GM12878 (cell line): ENCODE measurements at regions not wholly inside any gene's neighbourhood (a gene's known extent, or its start where the extent isn't known, plus 50 kb on each side); places are given as distances from the start of the nearest gene placed in this dataset.

Source experiments
- ATAC-seq: fragments of 200-7000 bp; cut with Tn5 transposase; 3 replicates; pipeline ENCODE4 v1.9.1; 2020; ENCODE audit warnings: mild to moderate bottlenecking, moderate library complexity
- BruUV-seq: library from RNA; stranded (reverse); fragments of 400-500 nt; replicated peaks from 2 replicates; lab custom pipeline; 2021; lab: Mats Ljungman, UMichigan
- CTCF ChIA-PET: fragments of 300-600 bp; sonication (Branson Sonifier 250); formaldehyde crosslinking; extraction: SDS; loops from one replicate; lab custom pipeline; 2021; ENCODE audit warnings: inconsistent platforms; lab: Yijun Ruan, JAX
- POLR2A ChIA-PET: fragments of 350-600 bp; formaldehyde crosslinking; extraction: SDS; loops from one replicate; lab custom pipeline; 2021; ENCODE audit warnings: inconsistent platforms; lab: Charles Lee
- RAD21 ChIA-PET: fragments of 300-600 bp; sonication (Branson Sonifier 250); formaldehyde crosslinking; loops from one replicate; lab custom pipeline; 2023; ENCODE audit warnings: antibody characterized with exemption; ENCODE audit not compliant: unreplicated experiment; lab: Charles Lee
- SMC1A ChIA-PET: fragments of 300-600 bp; sonication (Branson Sonifier 250); formaldehyde crosslinking; loops from one replicate; lab custom pipeline; 2023; ENCODE audit not compliant: unreplicated experiment, uncharacterized antibody; lab: Charles Lee
- DNase-seq: peaks from one replicate; pipeline ENCODE4 v3.0.0-alpha.2; 2011; ENCODE audit warnings: low read depth, low spot score
- FAIRE-seq: peaks from 3 replicates; lab custom pipeline; 2011; peaks lifted over from hg19 to GRCh38; lab: Jason Lieb, UNC
- H2AFZ ChIP-seq: 2 replicates; pipeline ENCODE4 v1.6.0; 2011; ENCODE audit warnings: low read depth, low read length, control low read depth; ENCODE audit not compliant: control insufficient read depth
- H3K27ac ChIP-seq: 2 replicates; pipeline ENCODE4 v1.5.1; 2011; ENCODE audit warnings: control low read depth; ENCODE audit not compliant: control insufficient read depth, insufficient read depth
- H3K27me3 ChIP-seq, 2 experiments: replicated peaks in 1 of 2; 2 replicates each; pipeline versions ENCODE4 v1.6.0 to v1.6.1; 2011; ENCODE audit warnings: low read length in 1 of 2; ENCODE audit not compliant: control insufficient read depth in 2 of 2, insufficient read depth in 2 of 2
- H3K36me3 ChIP-seq, 2 experiments: 2 replicates each; pipeline ENCODE4 v1.5.1; 2011; ENCODE audit warnings: low read length in 1 of 2; ENCODE audit not compliant: control insufficient read depth in 2 of 2, insufficient read depth in 2 of 2
- H3K4me1 ChIP-seq: 2 replicates; pipeline ENCODE4 v1.6.1; 2011; ENCODE audit warnings: mild to moderate bottlenecking, low read length, moderate library complexity, mixed read lengths; ENCODE audit not compliant: control insufficient read depth, insufficient read depth
- H3K4me2 ChIP-seq: 2 replicates; pipeline ENCODE4 v1.6.0; 2011; ENCODE audit warnings: control low read depth; ENCODE audit not compliant: control insufficient read depth, insufficient read depth
- H3K4me3 ChIP-seq: fragments of 200-600 bp; sonication (generic); 2 replicates; pipeline ENCODE4 v1.5.1; 2016
- H3K79me2 ChIP-seq: 2 replicates; pipeline ENCODE4 v1.6.0; 2011; ENCODE audit warnings: low read length; ENCODE audit not compliant: control insufficient read depth, insufficient read depth
- H3K9ac ChIP-seq: 2 replicates; pipeline ENCODE4 v1.8.0; 2011; ENCODE audit warnings: low read length, control low read depth, mixed read lengths; ENCODE audit not compliant: control insufficient read depth, insufficient read depth
- H3K9me3 ChIP-seq: replicated peaks from 3 replicates; pipeline ENCODE4 v1.5.1; 2011; ENCODE audit warnings: mild to moderate bottlenecking, low read length; ENCODE audit not compliant: control insufficient read depth, insufficient read depth
- H4K20me1 ChIP-seq: 2 replicates; pipeline ENCODE4 v1.6.0; 2011; ENCODE audit not compliant: control insufficient read depth, insufficient read depth
- FOS ChIP-seq: IDR thresholded peaks from 3 replicates; pipeline ENCODE4 v1.6.1; 2011; ENCODE audit warnings: borderline replicate concordance; ENCODE audit not compliant: insufficient read length; ENCODE audit errors: extremely low read depth
- HDAC6 ChIP-seq: fragments of 200-600 bp; sonication (generic); IDR thresholded peaks from one replicate; pipeline ENCODE4 v1.8.0; 2017; ENCODE audit warnings: antibody characterized with exemption; ENCODE audit not compliant: unreplicated experiment
- IKZF1 ChIP-seq: fragments of 450-650 bp; conservative IDR thresholded peaks from 2 replicates; pipeline ENCODE4 v1.6.1; 2017; ENCODE audit warnings: antibody characterized with exemption, mild to moderate bottlenecking
- NBN ChIP-seq: fragments of 450-650 bp; IDR thresholded peaks from 2 replicates; pipeline ENCODE4 v1.6.1; 2016
- RAD21 ChIP-seq: IDR thresholded peaks from 2 replicates; pipeline ENCODE4 v1.6.1; 2011; ENCODE audit warnings: mild to moderate bottlenecking, low read depth, low read length, moderate library complexity; ENCODE audit not compliant: insufficient read depth
- SMAD5 ChIP-seq: IDR thresholded peaks from 2 replicates; pipeline ENCODE4 v1.6.1; 2016; ENCODE audit warnings: antibody characterized with exemption, low read depth
- SMC3 ChIP-seq: IDR thresholded peaks from 2 replicates; pipeline ENCODE4 v1.6.1; 2011; ENCODE audit warnings: low read length, improper control_type of control experiment, borderline replicate concordance
- WGBS: methylation state at CpG from one replicate; pipeline ENCODE4 v1.1.6; 2016; ENCODE audit warnings: low lambda C conversion rate; ENCODE audit not compliant: insufficient replicate concordance, insufficient coverage; ENCODE audit errors: missing lambda C conversion rate; 5-methylcytosine and 5-hydroxymethylcytosine counted together
- in situ Hi-C: fragments of 300-500 bp; cut with MboI; formaldehyde crosslinking; loops from 9 replicates; pipeline ENCODE4 v1.14.3; 2018; ENCODE audit warnings: mixed read lengths
- intact Hi-C: fragments of 100-400 bp; cut with micrococcal nuclease; formaldehyde crosslinking; loops from one replicate; pipeline ENCODE4 v1.14.2; 2022; ENCODE audit not compliant: unreplicated experiment
- TF ChIP-seq, protein P1 (sequence below): fragments of 450-650 bp; IDR thresholded peaks from 2 replicates; pipeline ENCODE4 v1.6.1; 2017; ENCODE audit warnings: borderline replicate concordance
- TF ChIP-seq, protein P2 (sequence below), 3 experiments: IDR thresholded peaks in 2 of 3; conservative IDR thresholded peaks in 1 of 3; 2 replicates each; pipeline ENCODE4 v1.5.1; 2011; ENCODE audit warnings: low read depth in 3 of 3, low read length in 3 of 3, mild to moderate bottlenecking in 3 of 3, control low read depth in 2 of 3, moderate library complexity in 2 of 3, inconsistent platforms in 1 of 3, mixed read lengths in 1 of 3; ENCODE audit not compliant: control insufficient read depth in 2 of 3, insufficient read depth in 1 of 3; ENCODE audit errors: extremely low read depth in 1 of 3

DNA sequence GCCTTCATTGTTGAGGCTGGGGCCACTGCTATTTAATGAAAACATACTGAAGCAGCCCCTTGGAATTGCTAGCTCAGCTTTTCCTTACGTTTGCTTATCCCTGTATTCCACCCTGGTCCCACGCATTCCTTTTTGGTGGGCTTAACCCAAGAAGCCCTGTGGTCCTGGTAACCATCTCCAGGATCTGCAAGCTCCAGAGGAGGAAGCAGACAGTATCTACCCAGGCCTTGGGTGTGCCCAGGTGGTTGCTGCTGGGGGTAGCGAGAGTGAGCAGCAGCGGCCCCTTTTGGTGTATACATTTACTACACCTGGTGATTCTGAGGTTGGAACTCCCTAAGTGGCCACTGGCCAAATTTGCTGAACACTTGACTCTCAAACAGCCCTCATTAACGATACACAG is 97.7 kb downstream of the CBLN1 start:
- no peak overlapping the region for H3K27ac ChIP-seq
- ATAC-seq (peak; percentile 77), DNase-seq (no peak), FAIRE-seq (no peak)
- 29% methylated on average over 5 of the region's 5 CpGs for WGBS
- in situ Hi-C loops (no loop called here), intact Hi-C loops (loop anchor here (5.0 kb wide), 1 partner anchor 497 kb away; no protein-coding TSS in a partner anchor)
- ChIA-PET SMC1A (no interaction called here), CTCF (interaction anchor here (1.2 kb wide), 1 partner anchor 497 kb away, joined by 3 read pairs; no protein-coding TSS in a partner anchor), RAD21 (no interaction called here), POLR2A (no interaction called here)
- no peaks in the 10 kb centered on the region for H3K36me3 ChIP-seq
- H3K27me3 ChIP-seq = no peaks in the 10 kb centered on the region; a peak in 1 of 4 replicates
- no peaks in the 10 kb centered on the region for H3K79me2 ChIP-seq
- BruUV-seq = no TSS peak
- H3K9ac ChIP-seq = no peak overlapping the region
- no peak overlapping the region for H2AFZ ChIP-seq
- TF ChIP-seq SMC3 (peak; percentile 41; the same call in 1 of the 2 replicates), RAD21 (peak; percentile 34; the same call in 1 of the 2 replicates), NBN (no peak), IKZF1 (no peak), HDAC6 (no peak), FOS (no peak), SMAD5 (no peak)
- TF ChIP-seq, protein P1, sequence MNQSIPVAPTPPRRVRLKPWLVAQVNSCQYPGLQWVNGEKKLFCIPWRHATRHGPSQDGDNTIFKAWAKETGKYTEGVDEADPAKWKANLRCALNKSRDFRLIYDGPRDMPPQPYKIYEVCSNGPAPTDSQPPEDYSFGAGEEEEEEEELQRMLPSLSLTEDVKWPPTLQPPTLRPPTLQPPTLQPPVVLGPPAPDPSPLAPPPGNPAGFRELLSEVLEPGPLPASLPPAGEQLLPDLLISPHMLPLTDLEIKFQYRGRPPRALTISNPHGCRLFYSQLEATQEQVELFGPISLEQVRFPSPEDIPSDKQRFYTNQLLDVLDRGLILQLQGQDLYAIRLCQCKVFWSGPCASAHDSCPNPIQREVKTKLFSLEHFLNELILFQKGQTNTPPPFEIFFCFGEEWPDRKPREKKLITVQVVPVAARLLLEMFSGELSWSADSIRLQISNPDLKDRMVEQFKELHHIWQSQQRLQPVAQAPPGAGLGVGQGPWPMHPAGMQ = no peak
- TF ChIP-seq, protein P2, sequence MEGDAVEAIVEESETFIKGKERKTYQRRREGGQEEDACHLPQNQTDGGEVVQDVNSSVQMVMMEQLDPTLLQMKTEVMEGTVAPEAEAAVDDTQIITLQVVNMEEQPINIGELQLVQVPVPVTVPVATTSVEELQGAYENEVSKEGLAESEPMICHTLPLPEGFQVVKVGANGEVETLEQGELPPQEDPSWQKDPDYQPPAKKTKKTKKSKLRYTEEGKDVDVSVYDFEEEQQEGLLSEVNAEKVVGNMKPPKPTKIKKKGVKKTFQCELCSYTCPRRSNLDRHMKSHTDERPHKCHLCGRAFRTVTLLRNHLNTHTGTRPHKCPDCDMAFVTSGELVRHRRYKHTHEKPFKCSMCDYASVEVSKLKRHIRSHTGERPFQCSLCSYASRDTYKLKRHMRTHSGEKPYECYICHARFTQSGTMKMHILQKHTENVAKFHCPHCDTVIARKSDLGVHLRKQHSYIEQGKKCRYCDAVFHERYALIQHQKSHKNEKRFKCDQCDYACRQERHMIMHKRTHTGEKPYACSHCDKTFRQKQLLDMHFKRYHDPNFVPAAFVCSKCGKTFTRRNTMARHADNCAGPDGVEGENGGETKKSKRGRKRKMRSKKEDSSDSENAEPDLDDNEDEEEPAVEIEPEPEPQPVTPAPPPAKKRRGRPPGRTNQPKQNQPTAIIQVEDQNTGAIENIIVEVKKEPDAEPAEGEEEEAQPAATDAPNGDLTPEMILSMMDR (IDR thresholded peaks at IDR 0.05 in 2 of 3, conservative IDR thresholded peaks at IDR 0.05 in 1 of 3; ENCODE audit: control insufficient read depth in 2 of 3, extremely low read depth in 1 of 3, insufficient read depth in 1 of 3, low read depth in 3 of 3, low read length in 3 of 3) = peak; percentile 35 to 50 (median 48); a peak in 5 of 6 replicates
- no peak overlapping the region for H3K4me3 ChIP-seq
- H3K9me3 ChIP-seq = no peaks in the 10 kb centered on the region
- H4K20me1 ChIP-seq = no peaks in the 10 kb centered on the region
- H3K4me1 ChIP-seq = no peaks in the 10 kb centered on the region
- H3K4me2 ChIP-seq = no peak overlapping the region
